ENCODE measurements at regions not wholly inside any gene's neighbourhood (a gene's known extent, or its start where the extent isn't known, plus 50 kb on each side); places are given as distances from the start of the nearest gene placed in this dataset.

- WGBS = 94% methylated on average over 1 of the region's 1 CpG
- H3K27ac ChIP-seq (replicated peaks in 1 of 4) = no peak overlapping the region
- DNase-seq (ENCODE audit: extremely low spot score) = no peak
- no peaks in the 10 kb centered on the region for H3K36me3 ChIP-seq
- H3K27me3 ChIP-seq = no peaks in the 10 kb centered on the region
- no peaks in the 10 kb centered on the region for H3K9me3 ChIP-seq
- H3K4me3 ChIP-seq = no peak overlapping the region
- peaks cover 0 to 4% (median 0%) of the 10 kb centered on the region in 4 donors for H3K4me1 ChIP-seq
- TF ChIP-seq EP300 (IDR thresholded peaks at IDR 0.05) (no peak), CTCF (IDR thresholded peaks at IDR 0.05) (no peak), POLR2AphosphoS5 (IDR thresholded peaks at IDR 0.05) (no peak), POLR2A (IDR thresholded peaks at IDR 0.05; ENCODE audit: low read depth) (no peak)
- intact Hi-C loops (cut with DNase I) = no loop called here
Measured at GRCh38 chr3:73815966-73816365, 191.2 kb upstream of the PDZRN3 start.

- H3K4me1 ChIP-seq = peaks cover 0 to 4% (median 0%) of the 10 kb centered on the region in 4 donors
- no peaks in the 10 kb centered on the region for H3K36me3 ChIP-seq
- no peak overlapping the region for H3K27ac ChIP-seq (replicated peaks in 1 of 4)
- no peaks in the 10 kb centered on the region for H3K27me3 ChIP-seq
- H3K4me3 ChIP-seq = no peak overlapping the region
- TF ChIP-seq POLR2AphosphoS5 (IDR thresholded peaks at IDR 0.05) = no peak
- TF ChIP-seq CTCF (IDR thresholded peaks at IDR 0.05) = no peak
- TF ChIP-seq POLR2A (IDR thresholded peaks at IDR 0.05; ENCODE audit: low read depth) = no peak
- TF ChIP-seq EP300 (IDR thresholded peaks at IDR 0.05) = no peak
- intact Hi-C loops (cut with DNase I) = no loop called here
- DNase-seq (ENCODE audit: extremely low spot score) = no peak
- no peaks in the 10 kb centered on the region for H3K9me3 ChIP-seq
- 90% methylated on average over 4 of the region's 4 CpGs for WGBS
Measured at GRCh38 chr3:73813692-73814292, 189.1 kb upstream of the PDZRN3 start.

DNA sequence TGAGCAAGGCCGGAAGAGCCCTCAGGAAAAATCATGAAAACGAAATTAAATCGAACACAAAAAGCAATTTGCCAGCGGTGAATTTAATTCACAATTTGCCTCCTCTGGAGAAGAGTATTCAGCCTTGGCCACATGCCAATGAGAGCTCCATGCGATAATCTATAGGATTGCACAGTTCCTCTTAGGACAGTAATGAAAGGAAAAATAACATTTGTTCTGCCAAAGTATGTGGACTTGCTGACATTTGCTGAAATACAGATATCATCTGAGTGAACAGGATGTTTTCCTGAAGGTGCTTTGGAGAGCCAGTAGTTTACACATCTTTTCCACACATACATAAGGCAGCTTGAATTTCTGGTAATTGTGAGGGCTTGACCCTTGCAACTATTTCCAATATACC lies 188.6 kb upstream of the PDZRN3 start:
- intact Hi-C loops (cut with DNase I) = no loop called here
- no peak overlapping the region for H3K27ac ChIP-seq (replicated peaks in 1 of 4)
- no peak overlapping the region for H3K4me3 ChIP-seq
- TF ChIP-seq EP300 (IDR thresholded peaks at IDR 0.05) (no peak), POLR2AphosphoS5 (IDR thresholded peaks at IDR 0.05) (no peak), CTCF (IDR thresholded peaks at IDR 0.05) (no peak), POLR2A (IDR thresholded peaks at IDR 0.05; ENCODE audit: low read depth) (no peak)
- no peaks in the 10 kb centered on the region for H3K27me3 ChIP-seq
- peaks cover 0 to 4% (median 0%) of the 10 kb centered on the region in 4 donors for H3K4me1 ChIP-seq
- H3K9me3 ChIP-seq = no peaks in the 10 kb centered on the region
- H3K36me3 ChIP-seq = no peaks in the 10 kb centered on the region
- no peak for DNase-seq (ENCODE audit: extremely low spot score)
- WGBS = 48% methylated on average over 5 of the region's 5 CpGs

- intact Hi-C loops (cut with DNase I) = no loop called here
- 92% methylated on average over 3 of the region's 3 CpGs for WGBS
- no peak overlapping the region for H3K27ac ChIP-seq (replicated peaks in 1 of 4)
- no peak for DNase-seq (ENCODE audit: extremely low spot score)
- H3K4me3 ChIP-seq = no peak overlapping the region
- H3K27me3 ChIP-seq = no peaks in the 10 kb centered on the region
- no peaks in the 10 kb centered on the region for H3K9me3 ChIP-seq
- TF ChIP-seq EP300 (IDR thresholded peaks at IDR 0.05) (no peak), CTCF (IDR thresholded peaks at IDR 0.05) (no peak), POLR2A (IDR thresholded peaks at IDR 0.05; ENCODE audit: low read depth) (no peak), POLR2AphosphoS5 (IDR thresholded peaks at IDR 0.05) (no peak)
- peaks cover 0 to 4% (median 0%) of the 10 kb centered on the region in 4 donors for H3K4me1 ChIP-seq
- H3K36me3 ChIP-seq = no peaks in the 10 kb centered on the region
Measured at GRCh38 chr3:73812054-73812453, 187.3 kb upstream of the PDZRN3 start.
